ENCODE measurements at regions not wholly inside any gene's neighbourhood (a gene's known extent, or its start where the extent isn't known, plus 50 kb on each side); places are given as distances from the start of the nearest gene placed in this dataset.

GRCh38 chrX:131917588-131917987 lies 105.5 kb upstream of the STK26 start:
- no peak overlapping the region for H3K9ac ChIP-seq (ENCODE audit: low read length)
- H3K4me1 ChIP-seq (ENCODE audit: control insufficient read depth in 1 of 2, insufficient read depth in 2 of 2, low read length in 2 of 2), result no peaks in the 10 kb centered on the region
- no peaks in the 10 kb centered on the region for H3K79me2 ChIP-seq (ENCODE audit: insufficient read depth, low read length)
- ATAC-seq (no peak), DNase-seq (ENCODE audit: low read depth, low spot score) (no peak)
- H3K9me3 ChIP-seq (ENCODE audit: control insufficient read depth in 1 of 2, insufficient read depth in 1 of 2, low read depth in 1 of 2, low read length in 2 of 2), result no peaks in the 10 kb centered on the region
- ChIA-PET POLR2A (no interaction called here), CTCF (no interaction called here), RAD21 (ENCODE audit: low non-redundant PET in 1 of 2, low total read pairs in 2 of 2, uncharacterized antibody in 2 of 2, unreplicated experiment in 2 of 2) (no interaction called here)
- no peak overlapping the region for H3K4me3 ChIP-seq (replicated peaks in 1 of 2; ENCODE audit: low read depth in 1 of 2, low read length in 2 of 2)
- no peaks in the 10 kb centered on the region for H4K20me1 ChIP-seq (ENCODE audit: insufficient read depth)
- H3K27ac ChIP-seq (ENCODE audit: low read depth, low read length), result no peak overlapping the region
- H3K9me2 ChIP-seq (ENCODE audit: insufficient read depth), result no peaks in the 10 kb centered on the region
- no peak overlapping the region for H2AFZ ChIP-seq (ENCODE audit: low read depth, low read length, poor library complexity, severe bottlenecking)
- H3K4me2 ChIP-seq (ENCODE audit: low read length), result no peak overlapping the region
- no peaks in the 10 kb centered on the region for H3K27me3 ChIP-seq (ENCODE audit: insufficient read depth, low read length)
- TF ChIP-seq FOSL1 (IDR thresholded peaks at IDR 0.05; ENCODE audit: low read depth), result no peak
- TF ChIP-seq TCF7L2 (IDR thresholded peaks at IDR 0.05; ENCODE audit: borderline replicate concordance, extremely low read depth, insufficient read depth, insufficient read length), result no peak
- TF ChIP-seq ZBTB33 (IDR thresholded peaks at IDR 0.05; ENCODE audit: extremely low read depth, insufficient replicate concordance, low read length), result no peak
- no peak for TF ChIP-seq ZFX (IDR thresholded peaks at IDR 0.05)
- TF ChIP-seq CEBPB (IDR thresholded peaks at IDR 0.05; ENCODE audit: low read depth), result no peak
- no peak for TF ChIP-seq CTCF (IDR thresholded peaks at IDR 0.05 in 2 of 3, conservative IDR thresholded peaks at IDR 0.05 in 1 of 3; ENCODE audit: borderline replicate concordance in 1 of 3, insufficient read depth in 1 of 3, low read depth in 2 of 3, low read length in 2 of 3)
- TF ChIP-seq RAD21 (IDR thresholded peaks at IDR 0.05; ENCODE audit: low read depth), result no peak
- TF ChIP-seq SIN3A (IDR thresholded peaks at IDR 0.05; ENCODE audit: low read depth), result no peak
- no peak for TF ChIP-seq SRF (IDR thresholded peaks at IDR 0.05; ENCODE audit: low read depth)
- no peak for TF ChIP-seq SP1 (IDR thresholded peaks at IDR 0.05; ENCODE audit: low read depth)
- TF ChIP-seq CBX3 (IDR thresholded peaks at IDR 0.05; ENCODE audit: low read depth), result no peak
- TF ChIP-seq EZH2 (IDR thresholded peaks at IDR 0.05), result no peak
- no peak for TF ChIP-seq EGR1 (IDR thresholded peaks at IDR 0.05; ENCODE audit: low read depth)
- TF ChIP-seq ATF3 (IDR thresholded peaks at IDR 0.05), result no peak
- no peaks in the 10 kb centered on the region for H3K36me3 ChIP-seq (ENCODE audit: control insufficient read depth in 1 of 2, insufficient read depth in 2 of 2, low read length in 2 of 2)
- no TSS peak for BruUV-seq (replicated peaks)
- intact Hi-C loops (cut with micrococcal nuclease), result no loop called here
